Spleen (tissue), 11 donors: ENCODE measurements at regions not wholly inside any gene's neighbourhood (a gene's known extent, or its start where the extent isn't known, plus 50 kb on each side); places are given as distances from the start of the nearest gene placed in this dataset.

Source experiments
- DNase-seq: peaks from one replicate; pipeline ENCODE4 v3.0.0-alpha.2; 2020
- H3K27ac ChIP-seq, 8 donors: fragments of 200-600 bp; sonication (generic) in 7 of 8; 1 replicate in 4 of 8; 2 replicates in 4 of 8; pipeline versions ENCODE4 v1.5.0 to v1.8.0; 2016 to 2021; ENCODE audit warnings: inconsistent platforms in 4 of 8, mild to moderate bottlenecking in 4 of 8, moderate library complexity in 1 of 8
- H3K27me3 ChIP-seq, 7 donors: fragments of 200-600 bp; sonication (generic) in 6 of 7; replicated peaks in 1 of 7; 1 replicate in 4 of 7; 2 replicates in 3 of 7; pipeline versions ENCODE4 v1.5.0 to v1.8.0; 2016 to 2021; ENCODE audit warnings: inconsistent platforms in 3 of 7, mild to moderate bottlenecking in 1 of 7
- H3K36me3 ChIP-seq, 6 donors: fragments of 200-600 bp; sonication (generic) in 5 of 6; 1 replicate in 4 of 6; 2 replicates in 2 of 6; pipeline versions ENCODE4 v1.5.0 to v1.8.0; 2016 to 2021; ENCODE audit warnings: inconsistent platforms in 2 of 6
- H3K4me1 ChIP-seq, 6 donors: fragments of 200-600 bp; sonication (generic) in 5 of 6; 1 replicate in 3 of 6; 2 replicates in 3 of 6; pipeline versions ENCODE4 v1.5.0 to v1.8.0; 2016 to 2021; ENCODE audit warnings: inconsistent platforms in 3 of 6
- H3K4me3 ChIP-seq, 8 donors: fragments of 200-600 bp; sonication (generic) in 7 of 8; 1 replicate in 4 of 8; 2 replicates in 4 of 8; pipeline versions ENCODE4 v1.5.0 to v1.8.0; 2016 to 2021; ENCODE audit warnings: inconsistent platforms in 4 of 8, mild to moderate bottlenecking in 4 of 8, moderate library complexity in 2 of 8
- H3K9me3 ChIP-seq, 8 donors: fragments of 200-600 bp; sonication (generic) in 7 of 8; 1 replicate in 4 of 8; 2 replicates in 4 of 8; pipeline versions ENCODE4 v1.5.0 to v1.8.0; 2016 to 2021; ENCODE audit warnings: inconsistent platforms in 4 of 8
- CTCF ChIP-seq, 11 experiments: fragments of 200-600 bp in 7 of 11; fragments of 450-650 bp in 4 of 11; sonication (generic) in 4 of 11; IDR thresholded peaks in 8 of 11; conservative IDR thresholded peaks in 3 of 11; 1 replicate in 7 of 11; 2 replicates in 4 of 11; pipeline versions ENCODE4 v1.4.0 to v1.8.0; 2016 to 2021; ENCODE audit warnings: antibody characterized with exemption in 11 of 11, inconsistent platforms in 4 of 11, mild to moderate bottlenecking in 1 of 11
- POLR2A ChIP-seq, 3 donors: fragments of 450-650 bp; IDR thresholded peaks; one replicate each; pipeline ENCODE4 v1.5.1; 2017; ENCODE audit warnings: antibody characterized with exemption in 3 of 3, mild to moderate bottlenecking in 1 of 3
- POLR2AphosphoS5 ChIP-seq, 3 donors: sonication (generic); formaldehyde crosslinking; IDR thresholded peaks; one replicate each; pipeline ENCODE4 v1.5.1; 2017; ENCODE audit warnings: antibody characterized with exemption in 3 of 3
- WGBS, 5 donors: extraction: QIAGEN DNeasy Blood & Tissue Kit in 3 of 5; methylation state at CpG; one replicate each; pipeline versions ENCODE4 v1.1.5 to v1.1.7; 2013 to 2018; 5-methylcytosine and 5-hydroxymethylcytosine counted together
- intact Hi-C: fragments of 100-400 bp; cut with DNase I; formaldehyde crosslinking; loops from one replicate; pipeline ENCODE4 v1.15.0; 2023; ENCODE audit warnings: low total_unique reads
- donor health status: healthy with polysubstance abuse.
- donor health status: DM: no; HTN: no; CAD: no; lungs with moderate emphysema.
- donor health status: DM: no; HTN: no; CAD: no.
- donor health status: Bipolar disorder and iron deficiency.
- donor health status: healthy.
- donor health status: DM: no; HTN: no; CAD: no.
- donor health status: DM: yes; HTN: yes; CAD: no.

- 77 to 90% (median 78%) methylated on average over 1 of the region's 1 CpG for WGBS, 5 donors
- TF ChIP-seq POLR2A (IDR thresholded peaks at IDR 0.05) (no peak), POLR2AphosphoS5 (IDR thresholded peaks at IDR 0.05) (no peak), CTCF (IDR thresholded peaks at IDR 0.05 in 8 of 11, conservative IDR thresholded peaks at IDR 0.05 in 3 of 11) (no peak)
- H3K27ac ChIP-seq, result no peak overlapping the region
- intact Hi-C loops, result no loop called here
- DNase-seq, result no peak
- no peaks in the 10 kb centered on the region for H3K27me3 ChIP-seq
- H3K36me3 ChIP-seq, result no peaks in the 10 kb centered on the region
- no peak overlapping the region for H3K4me3 ChIP-seq
- no peaks in the 10 kb centered on the region for H3K4me1 ChIP-seq
- H3K9me3 ChIP-seq, result no peaks in the 10 kb centered on the region
Observed at GRCh38 chr9:27765266-27766072, 192.2 kb upstream of the C9orf72 start.

GRCh38 chr9:27766073-27766835 is 193.0 kb upstream of the C9orf72 start:
- intact Hi-C loops, result no loop called here
- Histone ChIP-seq H3K27ac (no peak overlapping the region), H3K9me3 (no peaks in the 10 kb centered on the region), H3K4me3 (no peak overlapping the region), H3K36me3 (no peaks in the 10 kb centered on the region), H3K27me3 (no peaks in the 10 kb centered on the region), H3K4me1 (no peaks in the 10 kb centered on the region)
- WGBS, 5 donors, result 69 to 81% (median 76%) methylated on average over 3 of the region's 3 CpGs
- no peak for TF ChIP-seq CTCF (IDR thresholded peaks at IDR 0.05 in 8 of 11, conservative IDR thresholded peaks at IDR 0.05 in 3 of 11)
- no peak for TF ChIP-seq POLR2AphosphoS5 (IDR thresholded peaks at IDR 0.05)
- no peak for TF ChIP-seq POLR2A (IDR thresholded peaks at IDR 0.05)
- no peak for DNase-seq

- no peak overlapping the region for H3K4me3 ChIP-seq
- 65 to 77% (median 68%) methylated on average over 3 of the region's 3 CpGs for WGBS, 5 donors
- no peak overlapping the region for H3K27ac ChIP-seq
- H3K9me3 ChIP-seq, result no peaks in the 10 kb centered on the region
- intact Hi-C loops, result no loop called here
- no peak for DNase-seq
- H3K36me3 ChIP-seq, result no peaks in the 10 kb centered on the region
- TF ChIP-seq POLR2A (IDR thresholded peaks at IDR 0.05), result no peak
- TF ChIP-seq POLR2AphosphoS5 (IDR thresholded peaks at IDR 0.05), result no peak
- no peak for TF ChIP-seq CTCF (IDR thresholded peaks at IDR 0.05 in 8 of 11, conservative IDR thresholded peaks at IDR 0.05 in 3 of 11)
- H3K4me1 ChIP-seq, result no peaks in the 10 kb centered on the region
- H3K27me3 ChIP-seq, result peaks cover 0 to 7% (median 0%) of the 10 kb centered on the region in 7 donors
Observed at GRCh38 chr9:27768781-27769180, 195.5 kb upstream of the C9orf72 start.

GRCh38 chr9:27770541-27770940 is 197.3 kb upstream of the C9orf72 start:
- Histone ChIP-seq H3K9me3 (no peaks in the 10 kb centered on the region), H3K4me1 (no peaks in the 10 kb centered on the region), H3K27ac (no peak overlapping the region), H3K36me3 (no peaks in the 10 kb centered on the region), H3K27me3 (peaks cover 0 to 7% (median 0%) of the 10 kb centered on the region in 7 donors), H3K4me3 (no peak overlapping the region)
- no peak for TF ChIP-seq CTCF (IDR thresholded peaks at IDR 0.05 in 8 of 11, conservative IDR thresholded peaks at IDR 0.05 in 3 of 11)
- no peak for TF ChIP-seq POLR2AphosphoS5 (IDR thresholded peaks at IDR 0.05)
- TF ChIP-seq POLR2A (IDR thresholded peaks at IDR 0.05), result no peak
- no peak for DNase-seq
- intact Hi-C loops, result no loop called here
- WGBS, 5 donors, result 70 to 74% (median 70%) methylated on average over 5 of the region's 5 CpGs
